HepG2 (cell line): ENCODE measurements at regions not wholly inside any gene's neighbourhood (a gene's known extent, or its start where the extent isn't known, plus 50 kb on each side); places are given as distances from the start of the nearest gene placed in this dataset.
A peak's percentile ranks its signal among the peaks of the same experiment; 100 is the strongest.

Source experiments
- ATAC-seq: fragments of 200-7000 bp; cut with Tn5 transposase; 3 replicates; pipeline ENCODE4 v1.9.1; 2020; ENCODE audit warnings: mild to moderate bottlenecking, moderate library complexity
- BruUV-seq: library from RNA; stranded (reverse); fragments of 400-500 nt; replicated peaks from 2 replicates; lab custom pipeline; 2021; lab: Mats Ljungman, UMichigan
- CTCF ChIA-PET: fragments of 300-600 bp; formaldehyde crosslinking; extraction: SDS; loops from one replicate; lab custom pipeline; 2021; ENCODE audit warnings: low total read pairs, inconsistent platforms, low intra/inter-chr PET ratio; lab: Yijun Ruan, JAX
- POLR2A ChIA-PET: fragments of 350-600 bp; sonication (Branson Sonifier 250); formaldehyde crosslinking; loops from one replicate; lab custom pipeline; 2020; ENCODE audit warnings: antibody characterized with exemption, inconsistent platforms; lab: Yijun Ruan, JAX
- DNase-seq: peaks from one replicate; pipeline ENCODE4 v3.0.0-alpha.2; 2015; ENCODE audit warnings: low spot score
- FAIRE-seq: peaks from 3 replicates; lab custom pipeline; 2011; peaks lifted over from hg19 to GRCh38; lab: Jason Lieb, UNC
- H2AFZ ChIP-seq: one replicate; pipeline ENCODE4 v1.6.1; 2011; ENCODE audit warnings: low read length, inconsistent platforms
- H3K27ac ChIP-seq: fragments of 300-600 bp; 3 replicates; pipeline ENCODE4 v1.8.0; 2011; ENCODE audit warnings: mixed run types, mild to moderate bottlenecking, mixed read lengths, low read length, inconsistent platforms; ENCODE audit not compliant: insufficient read depth; ENCODE audit errors: extremely low read length
- H3K27me3 ChIP-seq, 2 experiments: fragments of 200-600 bp in 1 of 2; 2 replicates in 1 of 2; 3 replicates in 1 of 2; pipeline versions ENCODE4 v1.6.0 to v1.8.0; 2011; ENCODE audit warnings: low read length in 2 of 2, mild to moderate bottlenecking in 2 of 2, moderate library complexity in 2 of 2, inconsistent platforms in 1 of 2; ENCODE audit not compliant: insufficient read depth in 2 of 2, control insufficient read depth in 1 of 2
- H3K36me3 ChIP-seq, 2 experiments: fragments of 200-600 bp in 1 of 2; replicated peaks in 1 of 2; 2 replicates in 1 of 2; 3 replicates in 1 of 2; pipeline versions ENCODE4 v1.5.1 to v1.8.0; 2011; ENCODE audit warnings: low read length in 2 of 2, inconsistent platforms in 1 of 2; ENCODE audit not compliant: insufficient read depth in 2 of 2, control insufficient read depth in 1 of 2
- H3K4me1 ChIP-seq: 2 replicates; pipeline ENCODE4 v1.5.1; 2012; ENCODE audit warnings: low read length, inconsistent platforms; ENCODE audit not compliant: insufficient read depth
- H3K4me2 ChIP-seq: 2 replicates; pipeline ENCODE4 v1.6.0; 2011; ENCODE audit warnings: low read depth, low read length, inconsistent platforms
- H3K4me3 ChIP-seq, 3 experiments: fragments of 200-600 bp in 1 of 3; sonication (generic), shearing (Covaris generic) in 1 of 3; replicated peaks in 1 of 3; 2 replicates each; pipeline ENCODE4 v1.5.1; 2011 to 2016; ENCODE audit warnings: low read length in 3 of 3, inconsistent platforms in 2 of 3, low read depth in 2 of 3, mild to moderate bottlenecking in 2 of 3, control low read depth in 1 of 3, mixed read lengths in 1 of 3; ENCODE audit not compliant: insufficient read depth in 1 of 3
- H3K79me2 ChIP-seq: one replicate; pipeline ENCODE4 v1.6.1; 2011; ENCODE audit warnings: low read length, inconsistent platforms; ENCODE audit not compliant: insufficient read depth
- H3K9ac ChIP-seq: 2 replicates; pipeline ENCODE4 v1.6.0; 2011; ENCODE audit warnings: mild to moderate bottlenecking, low read depth, low read length, inconsistent platforms; ENCODE audit not compliant: insufficient read depth
- H3K9me3 ChIP-seq: 2 replicates; pipeline ENCODE4 v1.5.1; 2012; ENCODE audit warnings: mild to moderate bottlenecking, low read length
- H4K20me1 ChIP-seq: 2 replicates; pipeline ENCODE4 v1.6.0; 2011; ENCODE audit warnings: inconsistent platforms, mild to moderate bottlenecking, low read length, moderate library complexity; ENCODE audit not compliant: insufficient read depth
- AFF4 ChIP-seq: sonication (generic); formaldehyde crosslinking; IDR thresholded peaks from 2 replicates; pipeline ENCODE4 v1.4.0; 2020; ENCODE audit warnings: missing genetic modification reagents
- AKAP8 ChIP-seq: sonication (generic); formaldehyde crosslinking; IDR thresholded peaks from 2 replicates; pipeline ENCODE4 v1.5.1; 2020; ENCODE audit warnings: mild to moderate bottlenecking, missing genetic modification reagents
- ARNT ChIP-seq: fragments of 450-650 bp; IDR thresholded peaks from 2 replicates; pipeline ENCODE4 v1.6.1; 2017
- ATF4 ChIP-seq, 2 experiments: fragments of 450-650 bp in 1 of 2; sonication (generic) in 1 of 2; formaldehyde crosslinking; IDR thresholded peaks; 2 replicates each; pipeline versions ENCODE4 v1.5.0 to v1.8.0; 2020 to 2022; ENCODE audit warnings: mild to moderate bottlenecking in 1 of 2, missing genetic modification reagents in 1 of 2
- GATAD1 ChIP-seq: IDR thresholded peaks from 2 replicates; pipeline ENCODE4 v1.6.1; 2016; ENCODE audit warnings: missing genetic modification reagents, missing compliant biosample characterization
- NFIC ChIP-seq: IDR thresholded peaks from 2 replicates; pipeline ENCODE4 v1.6.1; 2012; ENCODE audit warnings: mild to moderate bottlenecking, low read length, inconsistent platforms
- NFYB ChIP-seq: sonication (generic); formaldehyde crosslinking; IDR thresholded peaks from 2 replicates; pipeline ENCODE4 v1.4.0; 2020; ENCODE audit warnings: missing genetic modification reagents
- NFYC ChIP-seq: IDR thresholded peaks from 2 replicates; pipeline ENCODE4 v1.6.1; 2016; ENCODE audit warnings: missing genetic modification reagents, missing compliant biosample characterization
- PHB2 ChIP-seq: fragments of 450-650 bp; IDR thresholded peaks from 2 replicates; pipeline ENCODE4 v1.6.1; 2018; ENCODE audit not compliant: partially characterized antibody
- PRDM4 ChIP-seq: sonication (generic); formaldehyde crosslinking; IDR thresholded peaks from 2 replicates; pipeline ENCODE4 v1.9.0; 2021; ENCODE audit warnings: missing genetic modification reagents, borderline replicate concordance
- SNAI1 ChIP-seq: sonication (generic); formaldehyde crosslinking; IDR thresholded peaks from 2 replicates; pipeline ENCODE4 v1.5.0; 2020; ENCODE audit warnings: mild to moderate bottlenecking, missing genetic modification reagents, borderline replicate concordance
- ZNF296 ChIP-seq: sonication (generic); formaldehyde crosslinking; conservative IDR thresholded peaks from 2 replicates; pipeline ENCODE4 v1.5.0; 2020; ENCODE audit warnings: mild to moderate bottlenecking, missing genetic modification reagents
- ZNF839 ChIP-seq: sonication (generic); formaldehyde crosslinking; IDR thresholded peaks from 2 replicates; pipeline ENCODE4 v1.4.0; 2020; ENCODE audit warnings: missing genetic modification reagents, mild to moderate bottlenecking, borderline replicate concordance
- WGBS: methylation state at CpG from one replicate; pipeline ENCODE4 v1.1.6; 2017; ENCODE audit warnings: low lambda C conversion rate; 5-methylcytosine and 5-hydroxymethylcytosine counted together
- in situ Hi-C: cut with HindIII; loops from 2 replicates; pipeline ENCODE4 v1.10.0; 2017; ENCODE audit warnings: low pct_unique_long_range_greater_than_20kb; ENCODE audit not compliant: extremely low pct_ligation_motif_present
- intact Hi-C: fragments of 100-400 bp; cut with micrococcal nuclease; formaldehyde crosslinking; loops from one replicate; pipeline ENCODE4 v1.10.0; 2022; ENCODE audit not compliant: unreplicated experiment

GRCh38 chr9:120100595-120100994 lies 479.4 kb downstream of the CDK5RAP2 start (continued):
- TF ChIP-seq PRDM4 (CRISPR knock-in tag) (no peak), SNAI1 (CRISPR knock-in tag) (no peak)

- POLR2A ChIA-PET: no interaction called here
- no TSS peak for BruUV-seq
- ATAC-seq: no peak
Measured at GRCh38 chr9:120099065-120099464, 480.9 kb downstream of the CDK5RAP2 start.

GRCh38 chr9:120098584-120098983 lies 481.4 kb downstream of the CDK5RAP2 start:
- ChIA-PET POLR2A (no interaction called here), CTCF (no interaction called here)
- in situ Hi-C loops (no loop called here), intact Hi-C loops (no loop called here)
- H3K4me2 ChIP-seq: no peak overlapping the region
- no peaks in the 10 kb centered on the region for H3K36me3 ChIP-seq
- H3K9me3 ChIP-seq: no peaks in the 10 kb centered on the region
- WGBS: 0% methylated on average over 4 of the region's 6 CpGs
- H3K4me3 ChIP-seq: no peak overlapping the region
- DNase-seq: no peak
- no peaks in the 10 kb centered on the region for H3K27me3 ChIP-seq
- ATAC-seq: no peak
- no TSS peak for BruUV-seq
- FAIRE-seq: no peak
- H2AFZ ChIP-seq: no peak overlapping the region
- no peaks in the 10 kb centered on the region for H4K20me1 ChIP-seq
- no peak overlapping the region for H3K9ac ChIP-seq
- H3K4me1 ChIP-seq: no peaks in the 10 kb centered on the region
- H3K79me2 ChIP-seq: no peaks in the 10 kb centered on the region
- no peak overlapping the region for H3K27ac ChIP-seq
- no peak for TF ChIP-seq ARNT
- no peak for TF ChIP-seq ZNF296 (CRISPR knock-in tag)
- no peak for TF ChIP-seq ATF4 (CRISPR knock-in tag; IDR thresholded peaks at IDR 0.05)
- TF ChIP-seq AKAP8 (CRISPR knock-in tag): no peak
- no peak for TF ChIP-seq AFF4
- TF ChIP-seq ZNF839: no peak
- TF ChIP-seq NFIC: no peak
- no peak for TF ChIP-seq PHB2

More at GRCh38 chr9:120099065-120099464, 480.9 kb downstream of the CDK5RAP2 start:
- intact Hi-C loops: no loop called here
- Histone ChIP-seq H3K36me3 (no peaks in the 10 kb centered on the region), H3K4me2 (no peak overlapping the region), H3K27ac (no peak overlapping the region), H3K4me1 (no peaks in the 10 kb centered on the region), H3K79me2 (no peaks in the 10 kb centered on the region), H4K20me1 (no peaks in the 10 kb centered on the region), H3K9ac (no peak overlapping the region), H3K4me3 (no peak overlapping the region), H3K9me3 (no peaks in the 10 kb centered on the region), H2AFZ (no peak overlapping the region), H3K27me3 (no peaks in the 10 kb centered on the region)
- DNase-seq (no peak), FAIRE-seq (no peak)
- CTCF ChIA-PET: no interaction called here
- in situ Hi-C loops: no loop called here
- no peak for TF ChIP-seq GATAD1 (CRISPR knock-in tag)
- peak; percentile 44; the same call in 1 of the 2 replicates for TF ChIP-seq NFYC (CRISPR knock-in tag)
- peak; percentile 57 for TF ChIP-seq NFYB
- WGBS: 24% methylated on average over 4 of the region's 4 CpGs
